AG09319 (cell line): ENCODE measurements at regions not wholly inside any gene's neighbourhood (a gene's known extent, or its start where the extent isn't known, plus 50 kb on each side); places are given as distances from the start of the nearest gene placed in this dataset.

Experiments used
- DNase-seq: peaks from one replicate; pipeline ENCODE4 v3.0.0-alpha.2; 2010; ENCODE audit warnings: low read depth; ENCODE audit errors: extremely low read depth
- CTCF ChIP-seq: IDR thresholded peaks from 2 replicates; pipeline ENCODE4 v1.5.1; 2011; ENCODE audit warnings: low read depth, mild to moderate bottlenecking, inconsistent platforms, low read length, moderate library complexity

DNA sequence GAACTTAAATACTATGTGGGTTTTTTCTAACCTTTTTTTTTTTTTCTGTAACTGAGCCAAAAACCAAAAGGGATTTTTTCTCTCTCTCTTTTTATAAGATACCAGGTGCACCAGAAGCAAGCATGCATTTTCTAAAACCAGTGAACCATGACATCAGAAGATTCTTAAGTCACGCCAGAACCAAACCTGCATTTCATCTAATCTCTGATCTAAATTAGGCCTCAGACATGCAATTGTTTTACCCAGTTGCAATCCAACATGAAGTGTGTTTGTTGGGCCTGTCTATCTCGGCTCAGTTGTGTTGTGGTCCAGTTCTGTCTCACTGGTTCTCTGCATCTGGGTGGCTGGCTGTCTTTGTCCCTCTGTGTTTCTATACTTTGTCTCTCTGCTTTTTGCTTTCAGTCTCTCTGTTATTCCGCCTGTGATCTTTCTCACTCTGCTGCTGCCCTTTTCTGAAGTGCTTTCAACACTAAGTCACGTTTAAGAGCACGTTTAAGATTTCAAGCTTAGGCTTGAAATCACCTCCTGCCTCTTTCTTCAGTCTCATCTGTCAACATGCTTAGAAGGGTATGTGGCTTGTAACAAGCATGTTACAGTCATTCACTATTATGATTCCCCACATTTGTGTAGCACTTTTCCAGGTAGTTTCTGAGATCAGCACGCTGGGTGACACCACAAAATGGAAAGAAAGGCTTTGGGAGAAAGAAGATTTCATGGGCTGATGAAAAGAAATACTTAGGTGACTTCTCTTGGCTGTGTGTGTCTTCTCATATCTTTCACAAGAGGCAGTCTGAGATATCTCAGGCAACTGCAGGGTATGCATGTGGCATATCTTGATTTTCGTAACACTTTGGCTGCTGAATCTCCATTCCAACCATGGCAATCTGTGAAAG, 488.9 kb downstream of the SHISA9 start:
- no peak for DNase-seq
- no peak for TF ChIP-seq CTCF

GRCh38 chr16:13390986-13391305, 489.5 kb downstream of the SHISA9 start:
- DNase-seq: no peak
- no peak for TF ChIP-seq CTCF

GRCh38 chr16:13391337-13391736, 489.9 kb downstream of the SHISA9 start:
- DNase-seq: no peak

DNA sequence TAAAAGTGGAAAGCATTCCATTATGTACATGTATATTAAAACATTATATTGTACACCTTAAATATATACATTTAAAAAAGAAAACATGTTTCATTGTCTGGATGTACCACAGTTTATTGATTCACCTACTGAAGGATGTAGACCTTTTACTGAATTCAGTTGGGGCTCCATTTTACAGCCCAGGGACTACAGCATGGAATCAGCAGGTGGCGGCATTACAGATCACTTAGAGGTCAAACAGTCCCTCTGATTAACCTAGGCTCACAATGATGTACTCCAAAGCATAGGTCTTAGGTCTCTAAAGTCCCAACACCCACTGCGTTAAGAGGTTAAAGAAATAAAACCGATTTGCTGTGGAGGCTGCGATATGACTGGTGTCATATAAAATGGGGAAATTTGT, 490.9 kb downstream of the SHISA9 start:
- no peak for TF ChIP-seq CTCF

More at GRCh38 chr16:13391337-13391736, 489.9 kb downstream of the SHISA9 start:
- no peak for TF ChIP-seq CTCF

DNA sequence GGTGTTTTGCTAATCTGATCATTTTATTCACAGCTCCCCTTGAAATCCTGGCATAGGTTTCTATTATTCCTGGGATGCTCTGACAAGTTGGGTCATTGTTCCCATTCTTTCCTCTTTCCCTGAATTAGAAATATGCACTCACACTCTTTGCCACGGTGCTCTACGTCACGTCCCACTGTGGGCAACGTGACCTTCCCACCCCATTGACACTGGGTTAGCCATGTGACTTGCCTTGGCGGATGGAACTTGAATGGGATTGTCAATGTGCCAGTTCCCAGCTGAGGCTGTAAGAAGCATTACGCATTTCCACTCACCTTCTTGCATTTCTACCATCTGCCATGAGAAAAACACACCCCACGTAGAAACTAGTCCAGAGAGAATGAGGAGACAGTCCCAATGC, 492.4 kb downstream of the SHISA9 start:
- TF ChIP-seq CTCF: no peak
- no peak for DNase-seq

More for the DNA sequence above, 490.9 kb downstream of the SHISA9 start:
- DNase-seq: no peak

- DNase-seq: no peak
- no peak for TF ChIP-seq CTCF
These were observed 493.1 kb downstream of the SHISA9 start for GRCh38 chr16:13394488-13394887.

GRCh38 chr16:13397126-13397525, 495.7 kb downstream of the SHISA9 start:
- DNase-seq: no peak
- no peak for TF ChIP-seq CTCF
